Skin of body (tissue), 1 donor: ENCODE measurements at regions not wholly inside any gene's neighbourhood (a gene's known extent, or its start where the extent isn't known, plus 50 kb on each side); places are given as distances from the start of the nearest gene placed in this dataset.

Experiments used
- DNase-seq: peaks from one replicate; lab custom pipeline; 2025; lab: John Stamatoyannopoulos, UW

DNA sequence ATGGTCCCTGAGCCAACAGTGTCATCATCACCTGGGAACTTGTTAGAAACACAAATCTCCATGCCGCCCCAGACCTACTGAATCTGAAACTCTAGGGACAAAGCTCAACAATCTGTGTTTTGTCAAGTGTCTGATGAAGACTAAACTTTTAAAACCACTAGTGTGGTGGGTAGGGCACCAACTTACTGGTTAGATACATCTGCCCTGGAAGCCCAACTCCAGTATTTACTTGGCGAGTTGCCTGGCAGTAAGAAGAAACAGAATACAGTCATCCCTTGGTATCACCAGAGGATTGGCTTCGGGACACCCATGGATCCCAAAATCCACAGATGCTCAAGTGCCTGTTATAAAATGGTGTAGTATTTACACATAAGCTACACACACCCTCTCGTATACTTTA lies 367.9 kb upstream of the DUSP10 start:
- DNase-seq, result no peak

DNA sequence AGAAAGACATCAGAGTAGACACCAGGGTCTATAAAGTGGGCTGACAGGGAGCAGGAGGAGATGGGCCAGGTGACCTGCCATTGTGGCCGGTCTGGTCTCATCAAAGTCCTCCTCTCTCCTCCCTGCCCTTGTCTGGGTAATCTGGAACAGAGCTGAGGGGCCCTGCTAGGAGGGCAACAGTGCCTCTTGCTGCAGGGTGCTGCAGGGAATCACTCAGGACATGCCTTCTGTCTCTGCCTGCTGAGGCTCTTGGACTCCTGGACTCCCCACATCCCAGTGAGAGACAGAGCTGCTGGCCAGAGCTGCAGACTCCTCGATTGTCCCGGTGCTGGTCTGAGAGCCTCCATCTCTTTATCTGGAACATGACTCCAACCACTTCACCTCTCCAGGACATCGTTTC lies 366.1 kb upstream of the DUSP10 start:
- no peak for DNase-seq

DNA sequence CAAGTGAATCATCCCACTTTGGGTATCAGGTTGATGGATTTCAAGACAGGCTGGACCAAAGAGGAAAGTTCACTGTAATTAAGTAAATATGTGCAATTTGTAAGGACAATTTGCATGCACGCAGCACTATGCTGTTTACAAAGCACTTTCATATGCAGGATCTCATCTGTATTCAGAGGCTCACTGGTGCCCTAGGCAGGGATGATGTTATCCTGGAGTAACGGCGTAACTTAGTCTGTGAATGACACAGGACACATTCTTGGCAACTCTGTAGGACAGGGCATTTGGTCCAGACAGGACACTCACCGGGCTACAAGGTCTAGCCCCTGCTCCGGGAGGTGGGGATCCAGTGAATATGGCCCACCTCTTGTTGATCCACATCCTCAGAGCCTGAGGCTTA lies 365.4 kb upstream of the DUSP10 start:
- no peak for DNase-seq

DNA sequence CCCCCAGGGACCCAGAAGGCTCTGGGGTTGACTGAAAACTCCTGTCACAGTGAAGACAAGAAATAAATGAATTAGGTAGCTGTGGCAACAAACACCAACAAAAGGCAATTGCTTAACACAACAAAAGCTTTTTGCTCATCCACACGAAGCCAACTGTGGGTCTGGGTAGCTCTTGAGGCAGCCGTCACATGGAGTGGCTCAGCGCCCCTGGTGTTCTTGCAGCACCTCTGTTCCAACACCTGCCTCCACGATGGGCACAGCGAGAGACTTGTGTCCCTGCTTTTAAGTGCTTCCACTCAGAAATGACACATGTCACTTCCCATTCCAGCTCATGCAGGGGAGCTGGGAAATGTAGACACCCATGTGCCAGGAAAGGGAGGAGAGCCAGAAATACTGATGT lies 364.5 kb upstream of the DUSP10 start:
- no peak for DNase-seq

DNA sequence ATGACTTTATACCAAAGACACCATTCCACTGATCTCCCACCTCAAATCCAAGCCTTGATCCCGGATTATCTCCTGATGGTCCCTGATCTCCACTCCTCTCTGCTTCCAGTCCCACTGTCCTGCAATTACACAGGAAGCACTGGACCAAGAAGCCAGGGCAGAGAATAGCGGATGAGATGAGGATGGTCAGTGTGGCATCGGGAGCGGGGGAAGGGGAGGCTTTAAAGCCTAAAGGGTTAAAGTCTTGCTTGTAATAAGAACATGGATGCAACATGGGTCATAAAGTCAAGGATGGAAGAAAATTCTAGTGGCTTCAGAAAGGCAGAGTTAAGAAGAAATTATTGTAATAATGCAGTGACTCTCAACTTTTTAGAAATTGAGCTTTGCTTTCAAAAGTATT lies 364.0 kb upstream of the DUSP10 start:
- no peak for DNase-seq

DNA sequence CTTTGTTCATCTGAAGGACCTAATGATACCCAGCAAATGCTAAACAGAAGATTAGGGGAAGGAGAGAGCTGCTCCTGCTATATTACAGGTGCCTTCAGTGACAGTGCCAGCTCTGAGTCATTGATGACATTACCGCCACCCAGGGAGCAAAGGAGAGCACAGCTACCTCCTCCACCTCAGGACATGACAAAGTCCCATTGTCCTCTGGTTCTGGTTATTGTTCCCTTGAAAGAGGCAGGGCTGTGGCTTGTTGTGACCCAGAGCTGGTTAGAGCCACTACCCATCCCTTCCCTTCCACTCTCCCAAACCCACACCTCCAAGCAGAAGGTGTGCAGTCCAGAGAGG lies 363.5 kb upstream of the DUSP10 start:
- no peak for DNase-seq

DNA sequence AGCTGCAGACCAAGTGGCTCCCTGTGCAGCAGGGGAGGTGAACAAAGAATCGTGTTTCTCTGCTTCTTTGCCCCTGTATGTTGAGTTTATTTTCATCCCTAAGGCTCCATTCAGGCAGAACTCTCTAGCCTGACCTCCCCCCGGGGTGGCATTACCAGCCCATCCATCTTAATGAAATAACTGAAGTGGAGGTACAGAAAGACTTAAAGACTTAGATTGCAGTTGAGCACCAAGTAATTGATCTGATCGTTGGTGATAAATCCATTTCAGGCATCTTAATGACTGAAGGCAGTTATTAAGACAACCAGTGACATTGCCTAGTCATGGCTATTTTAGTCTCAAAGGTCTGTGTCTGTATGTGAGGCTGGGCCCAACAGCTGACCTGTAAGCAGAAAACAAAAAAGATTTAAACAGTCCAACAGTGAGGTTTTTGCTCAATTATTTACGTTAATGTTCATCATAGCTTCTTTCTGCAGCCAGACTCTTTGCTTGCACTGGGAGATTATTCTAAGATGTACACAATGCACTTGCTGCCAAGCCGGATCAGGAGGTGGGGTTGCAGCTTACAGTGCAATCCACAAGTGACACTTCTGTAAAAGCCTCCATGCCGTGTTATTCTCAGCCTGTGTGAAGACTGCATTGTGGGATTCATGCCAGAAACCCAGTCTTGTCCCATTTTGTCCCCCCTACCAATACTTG lies 363.0 kb upstream of the DUSP10 start:
- no peak for DNase-seq

DNA sequence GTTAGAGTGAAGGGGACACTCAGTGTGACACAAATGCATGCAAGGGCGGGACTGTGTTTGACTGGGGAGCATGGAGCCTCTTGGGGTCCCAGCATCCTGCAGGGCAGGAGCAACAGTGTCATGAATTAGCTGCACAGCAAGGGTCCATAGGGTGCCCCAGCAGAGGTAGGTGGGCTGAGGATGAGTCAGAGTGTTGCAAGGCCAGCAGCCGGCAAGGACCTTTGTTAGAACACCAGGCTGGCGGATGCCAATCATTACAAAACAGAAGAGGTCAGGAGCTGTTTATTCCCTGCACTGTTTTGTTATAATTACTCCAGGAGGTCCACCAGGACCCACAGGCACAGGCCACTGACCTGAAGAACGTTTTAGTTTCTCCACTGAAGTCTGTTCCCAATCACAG lies 362.2 kb upstream of the DUSP10 start:
- no peak for DNase-seq

DNA sequence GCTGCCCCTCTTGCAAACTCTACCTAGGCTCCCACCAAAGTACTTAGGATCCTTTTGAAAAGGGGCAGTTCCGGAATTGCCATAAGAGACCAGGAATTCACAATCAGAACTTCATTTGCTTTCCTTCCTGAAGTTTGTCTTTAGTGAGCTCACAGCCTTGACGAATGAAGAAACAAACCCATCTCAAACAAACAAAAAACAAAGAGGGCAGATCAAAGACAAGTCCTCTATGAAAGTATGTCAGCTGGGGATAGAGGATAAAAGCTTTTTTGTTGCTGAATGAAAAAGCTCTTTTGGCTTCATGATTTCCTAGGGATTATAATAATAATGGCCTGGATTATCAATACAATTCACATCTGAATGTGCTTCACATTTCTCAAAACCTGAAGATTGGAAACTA lies 357.9 kb upstream of the DUSP10 start:
- no peak for DNase-seq

DNA sequence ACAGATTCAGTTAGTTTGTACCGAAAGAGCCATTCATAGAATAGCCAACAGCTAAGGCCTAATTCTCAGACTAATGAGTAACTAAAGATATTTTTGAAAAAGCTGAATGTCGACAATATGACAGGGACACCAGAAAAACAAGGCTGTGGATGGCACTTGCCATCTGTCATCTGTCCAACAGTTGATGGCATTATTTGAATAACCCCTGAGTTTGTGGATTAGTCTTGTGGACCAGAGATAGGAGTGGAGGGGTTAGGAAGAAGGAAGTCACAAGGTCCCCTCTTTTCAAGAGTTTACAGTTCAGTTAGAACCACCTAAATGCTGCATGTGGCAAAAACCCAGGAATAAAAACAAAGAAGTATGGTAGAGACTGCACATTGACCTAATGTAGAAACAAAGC lies 356.5 kb upstream of the DUSP10 start:
- DNase-seq, result no peak

DNA sequence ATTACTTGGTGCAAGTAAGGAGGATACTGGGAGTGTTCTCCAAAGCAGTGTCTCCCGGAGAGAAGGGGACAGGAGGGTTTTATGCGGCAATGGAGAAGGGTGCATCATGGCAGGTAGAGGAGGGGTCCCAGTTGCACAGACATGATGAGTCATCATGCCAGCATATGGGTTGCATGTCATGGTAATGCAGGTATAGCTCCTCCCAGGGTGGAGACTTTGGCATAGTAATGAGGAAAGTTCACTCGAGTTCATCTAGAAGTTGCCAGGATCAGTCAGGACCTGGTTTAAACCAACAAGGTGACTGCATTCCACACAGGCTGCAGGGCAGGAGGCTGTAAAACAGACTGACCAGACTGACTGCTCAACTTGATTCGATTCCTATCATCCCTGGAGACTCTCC lies 355.7 kb upstream of the DUSP10 start:
- no peak for DNase-seq

DNA sequence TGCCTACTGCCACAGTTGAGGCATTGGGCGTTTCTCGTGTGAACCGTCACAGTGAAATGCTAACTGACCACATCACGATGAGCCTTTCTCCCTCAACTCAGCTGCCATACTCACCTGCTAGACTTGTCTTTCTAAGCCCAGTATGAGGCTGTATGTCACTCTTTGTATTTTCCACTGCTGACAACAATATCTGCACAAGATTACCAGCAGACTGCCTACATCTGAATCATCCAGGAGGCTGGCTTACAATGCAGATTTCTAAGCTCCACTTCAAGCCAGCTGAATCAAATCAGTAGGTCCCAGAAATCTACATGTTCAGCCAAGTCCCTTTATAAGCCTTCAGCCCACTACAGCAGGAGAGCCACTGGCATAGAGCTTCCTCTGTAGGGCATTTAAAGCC lies 355.0 kb upstream of the DUSP10 start:
- no peak for DNase-seq

DNA sequence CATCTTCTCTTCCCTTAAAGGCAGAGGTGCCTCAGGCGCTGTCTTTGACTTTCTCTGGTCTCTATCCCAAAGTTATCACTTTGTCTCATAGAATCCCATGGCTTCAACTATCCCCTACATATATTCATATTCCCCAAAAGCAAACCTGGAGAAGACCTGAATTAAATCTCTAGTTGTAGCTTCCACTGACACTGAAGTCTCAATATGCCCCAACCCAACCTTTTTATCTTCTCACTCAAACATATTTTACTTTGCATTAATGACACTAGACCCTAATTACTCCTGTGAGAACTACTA lies 354.5 kb upstream of the DUSP10 start:
- no peak for DNase-seq

DNA sequence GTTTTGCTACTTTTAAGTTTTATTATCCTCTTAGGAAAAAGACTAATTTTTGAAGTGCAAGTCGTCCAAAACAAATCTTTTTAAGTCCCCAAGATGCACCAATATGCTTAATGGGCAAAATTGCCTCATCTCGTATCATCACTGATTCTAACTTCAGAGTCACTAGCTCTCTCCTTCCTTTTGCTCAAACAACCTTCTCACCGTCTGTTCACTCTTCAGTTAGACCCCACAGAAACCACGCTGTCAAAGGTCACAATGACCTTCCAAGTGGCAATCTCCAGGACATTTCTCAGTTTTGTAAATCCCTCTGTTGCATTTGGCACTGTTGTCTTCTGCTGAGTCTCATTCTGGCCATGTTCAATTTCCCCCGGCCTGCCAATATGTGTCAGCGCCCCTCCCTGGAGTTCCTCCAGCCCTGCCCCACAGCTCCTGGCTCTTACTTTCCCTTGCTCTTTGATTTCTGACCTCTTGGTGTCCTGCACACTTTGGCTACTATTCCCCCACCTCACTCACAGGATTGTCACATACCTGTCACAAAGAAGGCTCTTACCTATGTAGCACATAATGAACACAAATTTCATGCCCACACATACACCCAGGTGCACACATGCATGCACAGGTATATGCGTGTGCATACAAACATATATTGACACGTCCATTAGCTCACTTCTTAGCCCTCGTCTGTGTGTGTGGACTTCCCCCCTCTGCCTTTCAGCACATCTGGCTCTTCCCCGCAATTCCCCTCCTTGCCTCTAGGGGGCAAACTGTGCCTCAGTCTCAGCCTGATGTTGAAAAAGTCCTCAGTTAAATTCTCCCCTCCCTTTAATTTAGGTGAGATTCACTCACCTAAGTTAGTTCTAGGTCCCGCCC lies 354.0 kb upstream of the DUSP10 start:
- DNase-seq, result no peak

DNA sequence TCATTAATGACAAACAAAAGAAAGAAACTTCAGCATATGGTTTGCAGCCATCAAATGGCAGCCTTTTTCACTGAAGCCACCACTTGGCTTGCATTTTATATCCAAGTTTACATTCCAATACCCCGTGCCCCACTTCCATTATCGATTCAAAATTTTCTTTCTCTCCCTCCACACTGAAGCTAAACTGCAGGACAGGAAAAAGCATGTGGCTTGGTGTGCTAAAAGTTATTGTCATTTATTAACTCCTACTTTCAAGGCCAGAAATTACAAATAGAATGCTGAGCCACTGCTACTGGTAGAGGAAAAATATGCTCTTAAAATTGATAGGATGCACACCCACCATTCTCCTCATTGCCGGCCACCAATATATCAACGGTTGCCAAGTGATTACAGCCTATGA lies 351.6 kb upstream of the DUSP10 start:
- DNase-seq, result no peak

DNA sequence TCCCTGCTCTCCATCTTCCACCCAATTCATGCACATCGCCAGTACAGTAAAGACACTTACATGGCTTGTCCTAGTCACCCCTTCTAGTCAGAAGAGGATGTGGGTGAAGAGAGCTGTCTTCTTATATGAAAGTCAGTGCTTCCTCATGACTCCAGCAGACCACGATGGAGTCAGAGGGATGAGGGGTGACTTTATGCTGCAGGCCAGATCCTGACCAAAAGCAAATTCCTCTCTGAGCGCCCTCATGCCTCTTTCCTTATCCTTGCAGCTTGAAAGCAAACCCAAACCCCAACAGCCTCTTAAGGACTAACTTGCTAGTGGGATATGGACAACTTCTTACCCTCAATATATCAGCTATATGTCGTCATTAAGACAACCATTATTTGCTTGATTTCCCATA lies 348.2 kb upstream of the DUSP10 start:
- no peak for DNase-seq

DNA sequence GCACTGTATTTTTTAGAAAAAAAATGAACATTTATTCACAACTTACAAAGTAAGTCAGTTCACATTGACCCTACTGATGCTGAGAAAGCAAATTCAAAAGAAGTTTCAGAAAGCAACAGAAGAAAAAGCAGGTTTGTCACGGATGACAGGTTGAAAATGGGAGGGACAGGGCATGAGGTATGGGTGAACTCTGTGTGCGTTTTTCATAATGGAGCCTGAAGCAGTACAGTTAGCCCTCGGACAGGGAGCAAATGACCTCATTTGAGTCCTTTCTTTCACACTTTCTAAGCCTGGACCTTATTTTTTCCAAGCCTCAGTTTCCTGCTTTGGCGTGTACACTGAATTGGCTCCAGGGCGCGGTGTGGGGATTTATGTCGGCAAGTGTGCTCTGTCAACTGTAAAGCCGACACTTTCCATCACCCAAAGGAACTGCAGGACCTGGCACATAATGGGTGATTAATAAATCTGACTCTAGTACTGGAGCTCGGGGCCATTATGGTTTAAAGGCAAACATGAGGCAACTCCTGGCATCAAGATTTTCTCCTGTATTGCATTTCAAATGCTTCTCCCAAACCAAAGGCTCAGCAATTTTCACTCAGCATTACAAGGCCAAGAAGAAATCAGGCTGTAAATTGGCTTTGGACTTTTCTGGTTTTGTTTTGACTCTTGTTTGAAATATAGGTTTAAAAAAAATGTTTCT lies 345.5 kb upstream of the DUSP10 start:
- DNase-seq, result no peak

DNA sequence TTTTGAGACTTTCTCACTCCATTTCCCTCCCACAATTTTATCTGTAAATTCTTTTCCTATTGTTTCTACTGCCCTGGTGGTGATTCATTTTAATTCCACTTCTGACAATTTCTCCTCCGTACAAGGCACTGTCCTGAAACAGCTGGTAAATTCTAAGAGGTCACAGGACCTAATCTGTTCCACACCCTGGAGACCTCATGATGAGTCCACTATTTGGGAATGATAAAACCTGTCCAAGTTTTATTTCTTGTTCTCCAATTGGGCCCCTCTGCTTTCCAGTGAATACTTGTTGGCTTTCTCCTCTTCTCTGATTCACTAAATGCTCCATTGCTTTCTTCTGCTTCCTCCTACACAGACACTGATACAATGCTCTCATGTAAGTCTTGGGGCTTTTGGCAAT lies 343.1 kb upstream of the DUSP10 start:
- no peak for DNase-seq

DNA sequence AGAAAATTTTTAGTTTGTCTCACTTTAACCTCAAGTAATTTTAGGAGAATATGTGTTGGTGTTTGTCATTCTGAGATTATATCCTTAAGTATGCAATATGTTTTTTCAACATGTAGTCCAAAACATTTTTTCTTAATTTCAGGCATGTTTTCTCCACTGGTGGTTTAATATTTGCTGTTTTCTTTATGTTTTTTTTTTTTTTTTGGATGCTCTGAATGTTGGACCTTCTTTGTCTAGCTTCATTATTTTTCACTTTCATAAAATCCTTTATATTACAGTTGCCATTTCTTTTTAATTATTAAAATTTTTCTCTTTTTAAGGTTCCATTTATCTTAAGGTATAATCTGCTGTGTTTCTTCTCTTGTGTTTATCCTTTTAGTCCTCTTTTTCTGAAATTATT lies 342.2 kb upstream of the DUSP10 start:
- DNase-seq, result no peak

DNA sequence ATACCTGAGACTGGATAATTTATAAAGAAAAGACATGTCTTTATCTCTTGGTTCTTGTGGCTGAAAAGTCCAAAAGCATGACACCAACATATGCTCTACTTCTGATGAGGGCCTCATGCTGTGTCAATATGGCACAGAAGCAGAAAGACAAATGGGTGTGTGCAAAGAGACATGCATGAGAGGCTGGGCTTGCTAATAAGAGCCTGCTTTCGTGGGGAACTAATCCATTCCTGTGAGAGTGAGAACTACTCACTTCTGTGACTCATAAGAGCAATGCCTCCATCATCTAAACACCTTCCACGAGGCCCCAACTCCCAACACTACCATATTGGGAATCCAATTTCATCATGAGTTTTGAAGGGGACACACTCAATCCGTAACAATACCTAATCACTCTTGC lies 340.0 kb upstream of the DUSP10 start:
- no peak for DNase-seq

DNA sequence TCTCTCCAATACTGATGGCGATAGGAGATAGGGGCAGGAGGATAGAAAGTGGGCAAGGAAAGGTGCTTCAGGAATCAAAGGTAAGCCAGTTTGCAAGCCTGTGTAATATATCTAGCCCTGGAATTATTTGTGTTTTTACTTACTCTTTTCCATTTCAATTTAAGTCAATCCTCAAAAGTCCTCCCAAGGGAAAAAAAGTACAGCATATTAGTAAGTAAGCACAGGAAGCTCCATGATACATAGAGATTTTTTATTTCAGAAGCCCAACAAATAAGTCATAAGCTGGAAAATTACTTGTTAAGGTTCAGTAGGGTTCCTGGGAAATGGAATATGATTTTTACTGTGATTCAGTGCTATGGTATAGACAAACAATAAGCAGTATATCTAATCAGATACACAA lies 337.7 kb upstream of the DUSP10 start:
- no peak for DNase-seq

DNA sequence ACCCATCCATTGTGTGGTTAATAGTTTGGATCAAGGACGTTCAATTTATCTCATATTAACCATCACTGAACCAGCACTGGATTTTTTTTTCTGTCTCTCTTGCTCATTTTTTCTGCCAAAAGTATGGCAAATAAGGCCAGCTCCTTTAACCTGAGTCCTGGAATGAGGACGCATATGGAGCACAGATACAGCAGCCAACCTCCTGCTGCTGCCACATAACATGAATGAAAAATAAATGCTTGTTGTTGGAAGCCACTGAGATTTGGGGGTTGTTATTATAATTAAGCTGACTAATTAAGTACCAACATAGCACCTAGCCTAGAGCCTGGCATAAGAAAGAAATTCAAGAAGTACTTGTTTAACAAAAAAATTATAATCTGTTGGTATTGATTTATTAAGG lies 335.3 kb upstream of the DUSP10 start:
- no peak for DNase-seq

DNA sequence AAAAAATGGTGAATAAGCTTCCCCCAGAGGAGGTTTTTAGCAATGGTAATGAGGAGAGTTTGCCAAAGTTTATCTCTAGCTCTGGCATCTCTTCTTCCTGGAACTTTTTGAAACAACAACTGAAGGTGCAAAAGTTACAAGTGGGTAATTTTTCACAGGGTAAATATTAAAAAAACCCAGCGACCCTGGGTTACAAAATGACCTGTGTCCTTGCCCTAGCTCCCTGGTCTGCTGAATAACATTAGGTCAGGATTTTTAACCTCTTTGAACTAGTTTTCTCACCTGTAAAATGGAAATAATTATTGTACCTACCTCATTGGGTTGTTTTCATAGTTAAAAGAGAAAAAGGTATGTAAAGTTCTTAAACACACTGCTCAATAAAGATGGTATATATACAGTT lies 332.4 kb upstream of the DUSP10 start:
- no peak for DNase-seq
